ENCODE measurements at regions not wholly inside any gene's neighbourhood (a gene's known extent, or its start where the extent isn't known, plus 50 kb on each side); places are given as distances from the start of the nearest gene placed in this dataset.

GRCh38 chr16:17901309-17901708, 430.5 kb upstream of the XYLT1 start:
- no peak for DNase-seq
- H3K27ac Mint-ChIP-seq (ENCODE audit: unreplicated experiment), result no peak overlapping the region
- H3K36me3 Mint-ChIP-seq (ENCODE audit: unreplicated experiment), result no peaks in the 10 kb centered on the region
- H3K9me3 Mint-ChIP-seq (ENCODE audit: unreplicated experiment), result no peaks in the 10 kb centered on the region
- TF ChIP-seq CTCF (IDR thresholded peaks at IDR 0.05; ENCODE audit: partially characterized antibody, unreplicated experiment), result no peak
- no peak overlapping the region for H3K4me3 Mint-ChIP-seq (ENCODE audit: unreplicated experiment)
- no peaks in the 10 kb centered on the region for H3K4me1 Mint-ChIP-seq (ENCODE audit: low read depth, unreplicated experiment)
- H3K27me3 Mint-ChIP-seq (ENCODE audit: unreplicated experiment), result no peaks in the 10 kb centered on the region

- H3K9me3 Mint-ChIP-seq (ENCODE audit: unreplicated experiment), result no peaks in the 10 kb centered on the region
- no peaks in the 10 kb centered on the region for H3K4me1 Mint-ChIP-seq (ENCODE audit: low read depth, unreplicated experiment)
- H3K27me3 Mint-ChIP-seq (ENCODE audit: unreplicated experiment), result no peaks in the 10 kb centered on the region
- H3K4me3 Mint-ChIP-seq (ENCODE audit: unreplicated experiment), result no peak overlapping the region
- TF ChIP-seq CTCF (IDR thresholded peaks at IDR 0.05; ENCODE audit: partially characterized antibody, unreplicated experiment), result no peak
- no peaks in the 10 kb centered on the region for H3K36me3 Mint-ChIP-seq (ENCODE audit: unreplicated experiment)
- no peak for DNase-seq
- H3K27ac Mint-ChIP-seq (ENCODE audit: unreplicated experiment), result no peak overlapping the region
These were observed 428.4 kb upstream of the XYLT1 start for GRCh38 chr16:17899141-17899540.

- no peak for DNase-seq
- H3K4me1 Mint-ChIP-seq (ENCODE audit: low read depth, unreplicated experiment), result peaks cover 1% of the 10 kb centered on the region
- no peak overlapping the region for H3K4me3 Mint-ChIP-seq (ENCODE audit: unreplicated experiment)
- no peaks in the 10 kb centered on the region for H3K9me3 Mint-ChIP-seq (ENCODE audit: unreplicated experiment)
- no peaks in the 10 kb centered on the region for H3K36me3 Mint-ChIP-seq (ENCODE audit: unreplicated experiment)
- TF ChIP-seq CTCF (IDR thresholded peaks at IDR 0.05; ENCODE audit: partially characterized antibody, unreplicated experiment), result no peak
- H3K27me3 Mint-ChIP-seq (ENCODE audit: unreplicated experiment), result no peaks in the 10 kb centered on the region
- H3K27ac Mint-ChIP-seq (ENCODE audit: unreplicated experiment), result no peak overlapping the region
These were observed 417.2 kb upstream of the XYLT1 start for GRCh38 chr16:17887963-17888362.

- Mint-ChIP-seq H3K27me3 (ENCODE audit: unreplicated experiment) (no peaks in the 10 kb centered on the region), H3K27ac (ENCODE audit: unreplicated experiment) (no peak overlapping the region), H3K4me3 (ENCODE audit: unreplicated experiment) (no peak overlapping the region), H3K36me3 (ENCODE audit: unreplicated experiment) (no peaks in the 10 kb centered on the region), H3K9me3 (ENCODE audit: unreplicated experiment) (no peaks in the 10 kb centered on the region), H3K4me1 (ENCODE audit: low read depth, unreplicated experiment) (peaks cover 1% of the 10 kb centered on the region)
- TF ChIP-seq CTCF (IDR thresholded peaks at IDR 0.05; ENCODE audit: partially characterized antibody, unreplicated experiment), result no peak
- no peak for DNase-seq
These were observed 415.0 kb upstream of the XYLT1 start for GRCh38 chr16:17885659-17886207.

GRCh38 chr16:17877821-17878360, 407.1 kb upstream of the XYLT1 start:
- Mint-ChIP-seq H3K27me3 (ENCODE audit: unreplicated experiment) (no peaks in the 10 kb centered on the region), H3K9me3 (ENCODE audit: unreplicated experiment) (no peaks in the 10 kb centered on the region)

More at GRCh38 chr16:17877821-17878360, 407.1 kb upstream of the XYLT1 start:
- Mint-ChIP-seq H3K4me1 (ENCODE audit: low read depth, unreplicated experiment) (no peaks in the 10 kb centered on the region), H3K27ac (ENCODE audit: unreplicated experiment) (no peak overlapping the region), H3K36me3 (ENCODE audit: unreplicated experiment) (no peaks in the 10 kb centered on the region), H3K4me3 (ENCODE audit: unreplicated experiment) (no peak overlapping the region)
- TF ChIP-seq CTCF (IDR thresholded peaks at IDR 0.05; ENCODE audit: partially characterized antibody, unreplicated experiment), result no peak
- no peak for DNase-seq

Data from glutamatergic neuron (in vitro differentiated cells).